K562 (cell line): ENCODE measurements at regions not wholly inside any gene's neighbourhood (a gene's known extent, or its start where the extent isn't known, plus 50 kb on each side); places are given as distances from the start of the nearest gene placed in this dataset.

Source experiments
- ATAC-seq: fragments of 200-7000 bp; cut with Tn5 transposase; 3 replicates; pipeline ENCODE4 v1.9.1; 2020; ENCODE audit warnings: moderate library complexity
- BruUV-seq: library from RNA; stranded (reverse); fragments of 400-500 nt; replicated peaks from 2 replicates; lab custom pipeline; 2021; lab: Mats Ljungman, UMichigan
- CTCF ChIA-PET: fragments of 300-600 bp; formaldehyde crosslinking; extraction: SDS; loops from one replicate; lab custom pipeline; 2021; ENCODE audit warnings: low intra/inter-chr PET ratio; lab: Yijun Ruan, JAX
- POLR2A ChIA-PET: fragments of 300-600, 350-650 bp; sonication (Branson Sonifier 250); formaldehyde crosslinking; extraction: SDS; loops from one replicate; lab custom pipeline; 2021; ENCODE audit warnings: antibody characterized with exemption, inconsistent platforms; lab: Yijun Ruan, JAX
- DNase-seq, 4 experiments: peaks; one replicate each; pipeline versions ENCODE4 v3.0.0 to v3.0.0-alpha.2; 2011 to 2018; ENCODE audit warnings: low spot score in 3 of 4, mixed read lengths in 3 of 4; ENCODE audit errors: extremely low read depth in 1 of 4
- FAIRE-seq: peaks from 2 replicates; lab custom pipeline; 2011; peaks lifted over from hg19 to GRCh38; lab: Jason Lieb, UNC
- H2AFZ ChIP-seq: 2 replicates; pipeline ENCODE4 v1.6.0; 2011; ENCODE audit warnings: low read depth, low read length, control low read depth, inconsistent platforms
- H3K27ac ChIP-seq: fragments of 200-600 bp; 3 replicates; pipeline ENCODE4 v1.8.0; 2011; ENCODE audit warnings: low read depth, mild to moderate bottlenecking, control low read depth, inconsistent platforms, low read length, moderate library complexity, mixed read lengths; ENCODE audit errors: extremely low read depth
- H3K27me3 ChIP-seq, 2 experiments: fragments of 300-600 bp in 1 of 2; 2 replicates in 1 of 2; 3 replicates in 1 of 2; pipeline versions ENCODE4 v1.6.0 to v1.8.0; 2011; ENCODE audit warnings: inconsistent platforms in 2 of 2, low read length in 2 of 2, mild to moderate bottlenecking in 1 of 2, mixed read lengths in 1 of 2, moderate library complexity in 1 of 2; ENCODE audit not compliant: control insufficient read depth in 2 of 2, insufficient read depth in 2 of 2
- H3K36me3 ChIP-seq: fragments of 300-600 bp; 3 replicates; pipeline ENCODE4 v1.8.0; 2011; ENCODE audit warnings: mild to moderate bottlenecking, low read length, inconsistent platforms; ENCODE audit not compliant: control insufficient read depth, insufficient read depth
- H3K4me1 ChIP-seq, 2 experiments: fragments of 200-600 bp in 1 of 2; replicated peaks in 1 of 2; 2 replicates in 1 of 2; 3 replicates in 1 of 2; pipeline versions ENCODE4 v1.5.1 to v1.8.0; 2011; ENCODE audit warnings: inconsistent platforms in 2 of 2, low read length in 2 of 2, mild to moderate bottlenecking in 1 of 2, mixed read lengths in 1 of 2, moderate library complexity in 1 of 2; ENCODE audit not compliant: control insufficient read depth in 2 of 2, insufficient read depth in 2 of 2
- H3K4me2 ChIP-seq: 2 replicates; pipeline ENCODE4 v1.6.1; 2011; ENCODE audit warnings: low read length, control low read depth, inconsistent platforms, mixed read lengths; ENCODE audit not compliant: insufficient read depth
- H3K4me3 ChIP-seq: fragments of 200-600 bp; sonication (generic), shearing (Covaris generic); 2 replicates; pipeline ENCODE4 v1.5.1; 2016; ENCODE audit warnings: control low read depth, inconsistent platforms
- H3K79me2 ChIP-seq: fragments of 200-600 bp; 3 replicates; pipeline ENCODE4 v1.8.0; 2011; ENCODE audit warnings: low read length, inconsistent platforms; ENCODE audit not compliant: control insufficient read depth, insufficient read depth
- H3K9ac ChIP-seq, 2 experiments: 2 replicates each; pipeline versions ENCODE4 v1.6.0 to v1.6.1; 2011; ENCODE audit warnings: low read depth in 2 of 2, low read length in 2 of 2, control low read depth in 1 of 2, inconsistent platforms in 1 of 2, mild to moderate bottlenecking in 1 of 2, mixed read lengths in 1 of 2; ENCODE audit not compliant: insufficient read depth in 1 of 2
- H3K9me1 ChIP-seq: one replicate; pipeline ENCODE4 v1.6.0; 2011; ENCODE audit warnings: inconsistent platforms, mild to moderate bottlenecking, low read length, moderate library complexity; ENCODE audit not compliant: control insufficient read depth, insufficient read depth
- H3K9me3 ChIP-seq: replicated peaks from 2 replicates; pipeline ENCODE4 v1.5.1; 2011; ENCODE audit warnings: low read depth, low read length, inconsistent platforms; ENCODE audit not compliant: control insufficient read depth, insufficient read depth
- H4K20me1 ChIP-seq: replicated peaks from 2 replicates; pipeline ENCODE4 v1.6.1; 2011; ENCODE audit warnings: low read length, inconsistent platforms, mixed read lengths; ENCODE audit not compliant: control insufficient read depth, insufficient read depth
- MAFG ChIP-seq: fragments of 450-650 bp; conservative IDR thresholded peaks from 2 replicates; pipeline ENCODE4 v1.6.1; 2016; ENCODE audit warnings: missing genetic modification characterization, missing compliant biosample characterization
- POLR2G ChIP-seq: fragments of 200-400 bp; formaldehyde crosslinking; IDR thresholded peaks from 2 replicates; pipeline ENCODE4 v1.6.1; 2017; ENCODE audit warnings: low read depth, mild to moderate bottlenecking, antibody characterized with exemption, low read length, moderate library complexity
- ZBTB49 ChIP-seq: sonication (generic); formaldehyde crosslinking; IDR thresholded peaks from 2 replicates; pipeline ENCODE4 v1.8.0; 2022; ENCODE audit warnings: missing genetic modification reagents, mild to moderate bottlenecking, borderline replicate concordance
- ZNF324 ChIP-seq: fragments of 250-450 bp; sonication (Bioruptor Pico); IDR thresholded peaks from 2 replicates; pipeline ENCODE4 v1.4.0; 2020; ENCODE audit warnings: mild to moderate bottlenecking
- WGBS: fragments of 100-300 bp; shearing (Covaris generic); methylation state at CpG from one replicate; pipeline ENCODE4 v1.1.6; 2016; ENCODE audit warnings: low coverage, mixed read lengths; ENCODE audit not compliant: insufficient coverage; ENCODE audit errors: missing lambda C conversion rate; 5-methylcytosine and 5-hydroxymethylcytosine counted together
- in situ Hi-C: fragments of 300-500 bp; cut with MboI; formaldehyde crosslinking; loops from 4 replicates; pipeline ENCODE4 v1.15.0; 2018; ENCODE audit warnings: inconsistent platforms, mixed read lengths
- intact Hi-C: fragments of 100-400 bp; cut with micrococcal nuclease; formaldehyde crosslinking; loops from 2 replicates; pipeline ENCODE4 v1.14.2; 2022
- TF ChIP-seq, protein P1 (sequence below): sonication (generic); formaldehyde crosslinking; IDR thresholded peaks from 2 replicates; pipeline ENCODE4 v1.8.1; 2022; ENCODE audit warnings: missing genetic modification reagents

- no peaks in the 10 kb centered on the region for H3K4me1 ChIP-seq
- no peaks in the 10 kb centered on the region for H3K79me2 ChIP-seq
- H3K4me2 ChIP-seq, result no peak overlapping the region
- no peaks in the 10 kb centered on the region for H4K20me1 ChIP-seq
- no peak overlapping the region for H3K9ac ChIP-seq
- WGBS, result 3% methylated on average over 5 of the region's 5 CpGs
- in situ Hi-C loops, result no loop called here
- BruUV-seq, result no TSS peak
- TF ChIP-seq MAFG (no peak), ZBTB49 (CRISPR knock-in tag) (no peak), ZNF324 (CRISPR knock-in tag) (no peak), POLR2G (no peak)
- TF ChIP-seq, protein P1, sequence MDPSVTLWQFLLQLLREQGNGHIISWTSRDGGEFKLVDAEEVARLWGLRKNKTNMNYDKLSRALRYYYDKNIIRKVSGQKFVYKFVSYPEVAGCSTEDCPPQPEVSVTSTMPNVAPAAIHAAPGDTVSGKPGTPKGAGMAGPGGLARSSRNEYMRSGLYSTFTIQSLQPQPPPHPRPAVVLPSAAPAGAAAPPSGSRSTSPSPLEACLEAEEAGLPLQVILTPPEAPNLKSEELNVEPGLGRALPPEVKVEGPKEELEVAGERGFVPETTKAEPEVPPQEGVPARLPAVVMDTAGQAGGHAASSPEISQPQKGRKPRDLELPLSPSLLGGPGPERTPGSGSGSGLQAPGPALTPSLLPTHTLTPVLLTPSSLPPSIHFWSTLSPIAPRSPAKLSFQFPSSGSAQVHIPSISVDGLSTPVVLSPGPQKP (CRISPR knock-in tag), result no peak
- DNase-seq, result no peak
- H3K4me3 ChIP-seq, result no peak overlapping the region
- no peaks in the 10 kb centered on the region for H3K36me3 ChIP-seq
- ATAC-seq, result no peak
- intact Hi-C loops, result no loop called here
- H3K9me1 ChIP-seq, result no peaks in the 10 kb centered on the region
- H3K27me3 ChIP-seq, result no peaks in the 10 kb centered on the region
- H3K27ac ChIP-seq, result no peak overlapping the region
- ChIA-PET POLR2A (no interaction called here), CTCF (no interaction called here)
- no peak overlapping the region for H2AFZ ChIP-seq
- no peaks in the 10 kb centered on the region for H3K9me3 ChIP-seq
- no peak for FAIRE-seq
Measured at GRCh38 chr17:71464751-71465150, 656.1 kb upstream of the SOX9 start.
